GM21526 (cell line): ENCODE measurements at regions not wholly inside any gene's neighbourhood (a gene's known extent, or its start where the extent isn't known, plus 50 kb on each side); places are given as distances from the start of the nearest gene placed in this dataset.
A peak's percentile ranks its signal among the peaks of the same experiment; 100 is the strongest.

ENCODE experiments used
- ATAC-seq: cut with Tn5 transposase; IDR thresholded peaks from one replicate; pipeline ENCODE4 v1.9.1; 2021; ENCODE audit warnings: moderate library complexity; ENCODE audit not compliant: unreplicated experiment, low FRiP score

DNA sequence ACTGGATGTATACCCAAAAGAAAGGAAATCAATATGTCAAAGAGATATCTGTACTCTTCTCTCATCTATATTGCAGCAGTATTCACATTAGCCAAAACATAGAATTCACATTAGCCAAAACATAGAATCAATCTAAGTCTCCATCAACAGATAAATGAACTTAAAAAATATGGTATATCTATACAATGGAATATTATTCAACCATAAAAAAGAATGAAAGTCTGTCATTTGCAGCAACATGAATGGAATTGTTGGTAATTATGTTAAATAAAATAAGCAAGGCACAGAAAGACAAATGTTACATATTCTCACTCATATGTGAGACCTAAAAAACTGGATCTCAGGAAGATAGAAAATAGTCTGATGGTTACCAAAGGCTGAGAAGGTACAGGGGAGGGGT lies 212.1 kb upstream of the ZC3H15 start:
- ATAC-seq = no peak

DNA sequence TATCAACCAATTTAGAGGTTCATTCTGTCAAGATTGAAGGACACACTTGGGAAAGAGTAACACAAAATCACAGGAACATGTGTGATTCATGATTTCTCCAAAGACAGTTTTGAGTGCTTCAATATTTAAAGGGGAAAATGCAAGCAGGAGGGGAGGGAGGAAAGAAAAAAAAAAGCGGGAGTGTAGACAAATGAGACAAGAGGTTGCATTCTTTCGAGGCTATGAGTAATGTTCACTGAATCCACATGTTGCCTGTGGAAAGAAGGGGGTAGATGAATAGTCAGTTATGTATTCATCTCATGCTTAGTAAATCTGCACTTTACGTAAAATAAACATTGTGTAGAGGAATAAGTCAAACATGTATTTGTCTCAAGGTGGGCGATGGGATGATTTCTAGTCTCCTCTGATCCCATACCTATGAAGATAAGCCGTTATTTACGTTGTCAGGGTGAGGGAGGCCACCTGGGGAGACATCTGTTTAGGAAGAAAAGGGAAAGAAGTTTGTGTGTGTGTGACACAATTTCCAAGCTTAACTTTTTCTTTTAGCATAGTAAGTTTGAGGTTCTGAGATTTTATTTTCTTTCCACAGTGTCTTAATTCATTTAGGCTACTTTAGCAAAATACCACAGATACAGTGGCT lies 211.0 kb upstream of the ZC3H15 start:
- no peak for ATAC-seq

- no peak for ATAC-seq
Observed at GRCh38 chr2:186276909-186277308, 209.2 kb upstream of the ZC3H15 start.

- no peak for ATAC-seq
Observed at GRCh38 chr2:186281726-186282125, 204.3 kb upstream of the ZC3H15 start.

GRCh38 chr2:186294248-186294888 lies 191.7 kb upstream of the ZC3H15 start:
- ATAC-seq = no peak

- no peak for ATAC-seq
Observed at GRCh38 chr2:186299610-186300009, 186.4 kb upstream of the ZC3H15 start.

DNA sequence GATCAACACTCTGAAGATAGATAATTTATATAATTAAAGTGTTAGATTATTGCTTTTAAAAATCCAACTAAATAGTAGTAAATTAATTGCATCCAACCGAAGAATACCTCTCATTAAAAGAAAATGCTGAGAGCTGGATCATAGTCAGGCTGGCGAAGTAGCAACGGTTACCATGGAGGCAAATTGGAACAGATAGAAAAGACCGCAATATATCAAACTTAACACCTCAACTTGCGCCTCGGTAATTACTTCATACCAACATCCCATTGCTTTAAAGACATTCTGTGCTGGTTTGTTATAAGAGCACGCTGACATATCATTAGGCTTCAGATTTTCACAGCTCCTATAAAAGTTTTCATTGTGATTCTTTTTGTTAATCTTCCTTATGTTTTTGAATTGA lies 183.8 kb upstream of the ZC3H15 start:
- ATAC-seq = no peak

- no peak for ATAC-seq
Observed at GRCh38 chr2:186303091-186303490, 183.0 kb upstream of the ZC3H15 start.

GRCh38 chr2:186304064-186304463 lies 182.0 kb upstream of the ZC3H15 start:
- ATAC-seq = no peak

DNA sequence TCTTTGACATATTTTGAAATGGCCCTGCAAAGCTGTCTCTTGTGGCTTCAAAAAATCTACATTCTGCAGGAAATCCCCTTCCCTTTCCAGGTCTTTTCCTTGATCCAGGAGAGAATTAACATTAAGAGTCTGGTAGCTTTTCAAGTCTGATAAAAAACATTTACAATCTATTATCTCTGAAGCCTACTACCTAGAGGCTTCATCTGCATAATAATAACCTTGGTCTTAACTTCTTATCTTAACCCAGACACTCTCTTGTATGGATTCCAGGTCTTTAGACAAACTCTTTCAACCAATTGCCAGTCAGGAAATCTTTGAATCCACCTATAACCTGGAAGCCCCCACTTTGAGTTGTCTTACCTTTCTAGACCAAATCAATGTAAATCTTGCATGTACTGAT lies 179.3 kb upstream of the ZC3H15 start:
- no peak for ATAC-seq

GRCh38 chr2:186307871-186308270 lies 178.2 kb upstream of the ZC3H15 start:
- no peak for ATAC-seq

GRCh38 chr2:186308347-186308746 lies 177.7 kb upstream of the ZC3H15 start:
- ATAC-seq = no peak

GRCh38 chr2:186309901-186310300 lies 176.2 kb upstream of the ZC3H15 start:
- ATAC-seq = no peak

DNA sequence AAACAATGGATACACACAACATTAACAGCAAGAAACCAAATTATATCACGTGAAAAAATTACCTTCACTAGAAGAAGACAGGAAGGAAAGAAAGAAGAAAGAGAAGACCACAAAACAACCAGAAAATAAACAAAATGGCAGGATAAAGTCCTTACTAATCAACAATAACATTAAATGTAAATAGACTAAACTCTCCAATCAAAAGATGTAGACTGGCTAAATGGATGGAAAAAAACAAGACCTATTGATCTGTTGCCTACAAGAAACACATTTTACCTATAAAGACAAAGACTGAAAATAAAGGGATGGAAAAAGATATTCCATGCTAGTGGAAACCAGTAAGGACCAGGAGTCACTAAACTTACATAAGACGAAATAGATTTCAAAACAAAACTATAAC lies 167.0 kb upstream of the ZC3H15 start:
- no peak for ATAC-seq

DNA sequence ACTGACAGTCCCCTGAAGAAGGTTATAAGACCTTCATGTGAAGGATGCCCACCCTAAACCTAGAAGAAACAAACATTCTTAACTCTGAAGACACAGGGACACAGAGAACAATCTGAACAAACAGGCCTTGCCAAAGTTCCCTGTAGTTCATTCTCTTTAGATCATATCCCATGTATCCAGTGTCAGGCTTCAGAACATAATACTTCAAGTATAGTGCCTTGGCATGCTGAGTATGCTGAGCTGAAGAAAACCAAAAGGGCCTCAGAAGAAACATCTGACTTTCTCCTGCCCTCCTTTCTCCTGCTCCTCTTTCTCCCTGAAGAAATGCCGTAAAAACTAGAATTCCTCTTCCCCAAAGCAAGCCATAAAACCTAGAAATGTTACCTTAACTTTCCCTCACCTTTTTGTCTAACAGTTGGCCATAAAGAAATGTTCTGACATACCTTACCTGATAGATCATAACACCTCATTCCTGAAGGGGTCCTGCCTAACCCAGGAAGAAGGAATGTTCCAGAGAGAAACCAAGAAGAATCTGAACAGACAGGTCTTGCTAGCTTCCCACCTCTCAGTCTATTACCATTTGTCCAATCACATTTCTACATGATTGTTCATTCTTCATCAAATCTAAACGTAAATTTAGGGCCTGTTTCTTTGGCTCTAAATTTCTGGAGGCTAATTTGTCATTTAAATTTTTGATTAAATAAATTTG lies 160.1 kb upstream of the ZC3H15 start:
- ATAC-seq = no peak

- peak; percentile 81 for ATAC-seq
Observed at GRCh38 chr2:186327251-186327868, 158.7 kb upstream of the ZC3H15 start.

DNA sequence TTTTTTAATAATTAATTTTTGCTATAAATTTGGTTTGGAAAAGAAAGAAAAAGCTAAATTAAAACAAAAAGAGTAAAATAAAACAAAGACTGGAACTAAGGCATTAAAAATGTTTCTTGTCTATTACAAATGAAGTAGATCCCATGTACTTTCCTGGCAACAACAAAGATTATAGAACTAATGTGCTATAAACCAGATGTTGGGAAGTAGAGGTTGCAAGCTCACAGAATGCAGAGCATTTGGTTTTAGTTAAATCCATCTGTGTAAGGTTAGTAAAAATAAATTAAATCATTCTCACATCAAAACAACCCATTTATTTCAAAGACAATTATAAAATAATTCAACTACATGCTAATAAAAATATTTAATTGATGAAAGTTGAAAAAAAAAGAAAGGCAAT lies 157.2 kb upstream of the ZC3H15 start:
- ATAC-seq = no peak

- ATAC-seq = no peak
Observed at GRCh38 chr2:186330050-186330449, 156.0 kb upstream of the ZC3H15 start.

- ATAC-seq = no peak
Observed at GRCh38 chr2:186339716-186340115, 146.3 kb upstream of the ZC3H15 start.

DNA sequence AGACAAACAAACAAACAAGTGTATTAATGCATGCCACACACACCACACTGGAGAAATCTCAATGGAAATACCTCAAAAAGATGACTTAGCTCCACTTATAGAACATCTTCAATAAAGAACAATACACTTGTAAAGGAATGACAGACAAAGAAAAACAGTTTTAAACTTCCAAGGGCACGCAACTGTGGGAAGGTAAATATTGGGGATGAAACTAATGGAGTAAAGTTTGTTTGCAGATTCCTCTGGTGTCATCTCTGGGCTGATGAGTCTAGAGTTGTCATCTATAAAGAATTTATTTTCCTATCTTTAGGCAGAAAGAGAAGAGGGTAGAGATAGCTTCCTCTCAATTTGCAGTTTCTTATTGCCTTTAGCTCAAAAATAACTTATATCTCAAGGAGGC lies 144.0 kb upstream of the ZC3H15 start:
- ATAC-seq = no peak

DNA sequence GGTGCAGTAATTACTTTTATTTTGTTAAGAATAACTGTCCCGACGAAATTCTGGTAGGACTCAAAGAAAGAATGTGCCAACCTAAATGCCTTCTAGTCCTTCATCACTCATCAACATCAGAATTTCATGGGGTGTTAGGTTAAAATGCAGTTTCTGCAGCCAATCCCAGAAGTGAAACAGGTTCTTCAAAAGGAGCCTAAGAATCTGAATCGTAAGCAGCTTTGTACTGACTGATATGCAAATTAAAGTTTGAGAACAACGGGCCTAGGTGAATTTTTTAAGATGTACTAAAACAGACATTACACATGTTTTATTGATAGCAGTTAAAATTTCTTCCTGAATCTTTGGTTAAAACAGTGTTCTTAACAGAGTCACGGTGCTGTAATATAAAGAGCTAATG lies 140.3 kb upstream of the ZC3H15 start:
- ATAC-seq = no peak

DNA sequence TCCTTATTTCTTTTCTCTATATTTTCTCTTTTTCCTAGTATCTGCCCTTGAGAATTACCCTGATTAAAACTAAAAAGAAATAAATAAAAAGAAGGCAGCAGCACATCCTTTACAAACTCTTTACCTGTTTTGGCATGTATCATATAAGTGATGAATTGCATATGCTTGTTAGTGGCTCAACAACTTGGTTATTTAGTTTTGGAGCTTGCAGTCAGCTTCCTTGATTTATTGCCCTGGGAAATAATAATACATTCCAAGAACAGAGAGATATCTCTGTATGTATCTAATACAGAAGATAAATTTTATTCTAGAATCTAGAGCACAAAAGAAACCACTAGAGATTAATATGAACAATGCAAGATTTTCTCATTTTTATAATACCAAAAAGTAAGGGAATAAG lies 139.8 kb upstream of the ZC3H15 start:
- no peak for ATAC-seq
